GM12865 (cell line): ENCODE measurements at regions not wholly inside any gene's neighbourhood (a gene's known extent, or its start where the extent isn't known, plus 50 kb on each side); places are given as distances from the start of the nearest gene placed in this dataset.

Experiments
- DNase-seq: peaks from one replicate; pipeline ENCODE4 v3.0.0; 2010; ENCODE audit warnings: low read depth
- H3K4me3 ChIP-seq: 2 replicates; pipeline ENCODE4 v1.5.1; 2011; ENCODE audit warnings: mild to moderate bottlenecking, low read depth, low read length, control low read depth
- CTCF ChIP-seq: IDR thresholded peaks from 2 replicates; pipeline ENCODE4 v1.5.1; 2011; ENCODE audit warnings: low read length, control low read depth, low read depth, inconsistent platforms; ENCODE audit not compliant: insufficient read depth; ENCODE audit errors: missing control alignments

GRCh38 chr5:104444656-104445055 lies 882.1 kb upstream of the NUDT12 start:
- no peak overlapping the region for H3K4me3 ChIP-seq
- no peak for TF ChIP-seq CTCF
- DNase-seq: no peak

DNA sequence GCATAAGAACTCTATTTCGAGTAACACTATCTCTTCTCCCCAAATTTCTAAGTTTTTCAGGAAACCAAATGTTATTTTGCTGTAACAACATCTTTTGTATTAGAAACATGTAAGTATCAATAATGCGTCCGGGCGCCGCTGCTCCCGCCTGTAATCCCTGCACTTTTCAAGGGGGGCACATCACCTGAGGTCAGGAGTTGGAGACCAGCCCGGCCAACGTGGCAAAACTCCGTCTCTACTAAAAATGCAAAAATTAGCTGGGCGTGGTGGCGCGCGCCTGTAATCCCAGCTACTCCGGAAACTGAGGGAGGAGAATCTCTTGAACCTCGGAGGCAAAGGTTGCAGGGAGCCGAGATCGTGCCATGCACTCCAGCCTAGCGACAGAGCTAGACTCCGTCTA lies 881.1 kb upstream of the NUDT12 start:
- no peak for DNase-seq
- no peak overlapping the region for H3K4me3 ChIP-seq
- no peak for TF ChIP-seq CTCF

DNA sequence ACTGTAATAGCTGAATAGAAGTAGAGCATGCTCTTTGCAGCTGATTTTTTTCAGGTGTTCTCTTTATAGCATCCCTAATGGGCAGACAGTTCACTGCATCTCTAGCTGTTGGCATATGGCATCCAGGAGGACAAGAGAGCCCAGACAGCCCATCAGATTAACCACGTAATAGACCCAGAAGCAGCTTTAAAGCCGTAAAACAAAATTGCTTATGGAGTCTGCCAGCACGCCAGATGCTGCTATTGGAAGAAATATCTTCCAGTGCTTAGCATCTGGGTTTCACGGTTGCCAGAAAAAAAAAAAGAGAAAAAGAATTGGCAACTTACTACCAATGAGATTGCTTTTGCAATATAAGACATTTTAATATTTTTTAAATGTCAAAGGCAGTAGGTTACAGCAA lies 869.4 kb upstream of the NUDT12 start:
- no peak for TF ChIP-seq CTCF
- no peak overlapping the region for H3K4me3 ChIP-seq
- no peak for DNase-seq

- DNase-seq: no peak
- no peak for TF ChIP-seq CTCF
Observed at GRCh38 chr5:104431002-104431620, 868.5 kb upstream of the NUDT12 start.

GRCh38 chr5:104429911-104430310 lies 867.3 kb upstream of the NUDT12 start:
- no peak overlapping the region for H3K4me3 ChIP-seq
- no peak for TF ChIP-seq CTCF
- no peak for DNase-seq

More at GRCh38 chr5:104431002-104431620, 868.5 kb upstream of the NUDT12 start:
- no peak overlapping the region for H3K4me3 ChIP-seq

GRCh38 chr5:104421431-104421830 lies 858.8 kb upstream of the NUDT12 start:
- no peak for TF ChIP-seq CTCF
- H3K4me3 ChIP-seq: no peak overlapping the region
- no peak for DNase-seq

- TF ChIP-seq CTCF: no peak
- H3K4me3 ChIP-seq: no peak overlapping the region
- DNase-seq: no peak
Observed at GRCh38 chr5:104418056-104418455, 855.5 kb upstream of the NUDT12 start.
